T-helper 2 cell (primary cell): ENCODE measurements at regions not wholly inside any gene's neighbourhood (a gene's known extent, or its start where the extent isn't known, plus 50 kb on each side); places are given as distances from the start of the nearest gene placed in this dataset.

Experiments
- DNase-seq, 5 experiments: peaks; one replicate each; pipeline versions ENCODE4 v3.0.0 to v3.0.0-alpha.2; 2012 to 2022

DNA sequence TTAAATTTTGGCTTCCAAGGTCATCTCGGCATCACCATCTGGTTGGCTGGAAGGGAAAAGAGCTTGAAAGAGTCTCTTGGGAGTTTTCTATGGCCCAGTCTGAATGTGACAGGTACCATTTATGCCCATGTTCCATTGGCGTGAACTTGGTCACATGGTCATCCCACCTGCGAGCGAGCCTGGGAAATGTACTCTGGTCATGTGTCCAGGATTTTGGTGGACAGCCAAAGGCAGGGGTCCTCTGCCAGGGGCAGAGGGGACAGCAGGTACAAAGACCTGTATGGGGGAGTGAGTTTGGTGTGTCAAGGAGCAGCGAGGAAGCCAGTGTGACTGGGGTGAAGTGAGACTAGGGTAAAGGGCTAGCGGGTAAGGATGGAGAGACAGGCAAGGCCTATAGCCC, 112.6 kb downstream of the CDC5L start:
- no peak for DNase-seq

GRCh38 chr6:44503471-44503870, 116.0 kb downstream of the CDC5L start:
- DNase-seq, result no peak

- no peak for DNase-seq
Observed at GRCh38 chr6:44504301-44504791, 116.8 kb downstream of the CDC5L start.

DNA sequence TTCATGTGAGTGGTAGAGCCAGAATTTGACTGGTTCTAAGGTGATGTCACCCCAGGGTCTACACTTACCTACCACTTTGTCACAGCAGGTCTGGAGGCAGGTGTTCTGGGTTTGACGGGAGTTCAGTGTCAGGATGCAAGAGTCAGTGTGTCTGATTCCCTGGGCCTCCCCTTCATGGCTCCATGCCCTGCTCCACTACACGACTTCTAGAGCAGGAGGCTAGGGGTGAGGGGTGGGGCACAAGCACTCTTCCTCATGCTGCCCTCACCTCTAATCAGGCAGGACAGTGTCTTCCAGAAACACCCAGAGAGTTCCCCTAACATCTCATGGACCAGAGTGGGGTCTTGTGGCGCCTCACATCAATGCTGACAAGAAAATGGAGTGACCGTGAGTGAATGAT, 118.2 kb downstream of the CDC5L start:
- no peak for DNase-seq

DNA sequence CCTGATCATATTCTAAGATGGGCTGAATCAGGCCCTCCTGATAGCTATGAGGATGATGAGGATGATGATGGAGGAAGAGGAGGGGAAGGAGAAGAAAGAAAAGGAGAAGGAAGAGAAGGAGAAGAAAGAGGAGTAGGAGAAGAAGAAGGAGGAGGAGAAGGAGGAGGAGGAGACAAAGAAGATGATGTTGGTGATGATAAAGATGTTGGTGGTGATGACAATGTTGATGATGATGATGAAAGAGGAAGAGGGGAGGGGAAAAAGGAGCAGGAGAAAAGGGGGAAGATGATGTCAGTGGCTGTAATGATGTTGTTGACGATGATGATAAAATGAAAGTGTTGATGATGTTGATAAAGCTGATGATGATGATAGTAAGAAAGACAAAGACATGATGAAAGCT, 119.5 kb downstream of the CDC5L start:
- DNase-seq, result no peak

DNA sequence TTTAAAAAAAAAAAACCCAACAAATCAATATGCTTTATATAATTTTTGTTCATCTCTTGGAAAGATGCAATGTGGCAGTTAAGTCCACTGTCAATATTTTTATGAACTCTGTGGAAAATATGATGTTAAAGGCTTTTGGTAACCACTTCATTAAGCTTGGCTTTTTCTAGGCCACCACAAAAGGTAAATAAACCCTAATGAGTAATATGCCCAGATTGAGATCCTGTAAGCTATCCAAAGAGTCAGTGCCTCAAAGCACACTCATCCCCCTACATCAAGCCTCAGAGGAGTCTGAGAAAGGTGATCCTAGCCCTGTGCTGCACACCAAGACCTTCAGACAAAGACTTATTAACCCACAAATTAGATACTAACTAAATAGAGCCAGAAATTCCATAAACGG, 121.1 kb downstream of the CDC5L start:
- no peak for DNase-seq

DNA sequence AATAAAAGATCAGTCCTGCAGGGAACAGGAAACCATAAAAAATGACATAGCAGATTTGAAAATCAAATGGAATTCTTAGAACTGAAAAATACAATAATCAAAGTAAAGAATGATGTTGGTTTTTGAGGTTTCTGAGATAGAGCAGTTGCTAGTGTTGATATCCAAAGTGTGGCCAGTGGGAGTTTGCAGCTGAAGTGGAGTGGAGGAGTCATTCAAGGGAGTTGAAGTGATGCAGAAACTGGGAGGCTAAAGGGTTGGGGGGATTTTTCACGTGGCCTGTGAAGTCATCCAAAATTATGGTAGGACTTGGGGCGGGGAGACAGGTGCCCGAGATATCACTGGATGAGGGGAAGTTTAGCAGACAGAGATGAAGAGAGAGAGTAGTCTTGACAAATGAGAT, 123.6 kb downstream of the CDC5L start:
- no peak for DNase-seq

- no peak for DNase-seq
Observed at GRCh38 chr6:44512868-44513741, 125.6 kb downstream of the CDC5L start.

GRCh38 chr6:44514085-44514484, 126.6 kb downstream of the CDC5L start:
- DNase-seq, result no peak

DNA sequence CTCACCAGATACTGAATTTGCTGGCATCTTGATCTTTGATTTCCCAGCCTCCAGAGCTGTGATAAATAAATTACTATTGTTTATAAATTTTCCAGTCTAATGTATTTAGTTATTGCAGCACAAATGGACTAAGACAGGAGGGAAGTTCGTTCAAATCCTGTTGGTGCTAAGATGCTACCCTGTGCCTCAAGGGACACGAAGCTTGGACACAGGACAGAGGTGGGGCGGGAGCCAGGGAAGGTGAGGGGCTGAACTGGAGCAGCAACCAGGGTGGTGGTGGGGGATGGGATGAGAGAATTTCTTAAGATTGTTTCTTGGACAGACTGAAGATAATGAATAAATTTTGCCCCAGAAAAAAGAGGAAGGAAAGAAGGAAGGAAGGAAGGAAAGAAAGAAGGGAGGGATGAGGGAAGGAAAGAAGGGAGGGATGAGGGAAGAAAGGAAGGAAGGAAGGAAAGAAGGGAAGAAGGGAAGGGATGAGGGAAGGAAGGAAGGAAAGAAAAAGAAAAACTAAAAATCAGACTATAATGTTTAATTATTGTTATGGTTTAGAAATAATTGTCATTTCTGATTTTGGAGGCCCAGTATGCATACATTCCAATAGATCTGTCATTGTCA, 127.2 kb downstream of the CDC5L start:
- no peak for DNase-seq

GRCh38 chr6:44522871-44523270, 135.4 kb downstream of the CDC5L start:
- DNase-seq, result no peak

GRCh38 chr6:44524476-44525227, 137.1 kb downstream of the CDC5L start:
- peak in 1 of 5 experiments; percentile 8 for DNase-seq

DNA sequence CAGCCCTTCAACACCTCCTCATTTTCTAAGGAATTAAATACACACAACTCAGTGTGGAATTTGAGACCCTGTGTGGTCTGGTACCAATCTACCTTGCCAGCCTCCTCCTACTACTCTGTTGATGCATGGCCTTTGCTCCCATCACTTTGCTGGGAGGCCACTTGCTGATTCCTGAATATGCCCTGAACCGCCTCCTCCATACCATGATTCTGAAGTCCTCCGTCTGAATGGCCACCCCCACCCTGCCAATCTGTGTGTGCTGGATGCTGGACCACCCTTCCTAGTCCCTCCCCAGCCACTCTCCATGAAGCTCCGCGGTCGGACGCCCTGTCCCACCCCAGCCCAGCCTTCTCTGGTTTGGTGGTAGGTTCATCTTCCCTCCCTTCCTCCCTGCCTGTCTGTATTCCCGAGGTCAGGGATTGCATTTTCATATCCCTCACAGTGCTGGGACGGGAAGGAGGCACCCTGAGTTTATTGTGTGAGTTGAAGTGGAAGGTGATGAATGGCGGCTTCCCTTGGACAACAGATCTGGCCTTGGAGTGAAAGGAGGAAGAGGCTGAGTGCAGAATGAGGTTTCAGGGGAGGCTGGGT, 138.3 kb downstream of the CDC5L start:
- no peak for DNase-seq

- DNase-seq, result peak in 1 of 5 experiments; percentile 51
Observed at GRCh38 chr6:44527181-44527580, 139.7 kb downstream of the CDC5L start.

DNA sequence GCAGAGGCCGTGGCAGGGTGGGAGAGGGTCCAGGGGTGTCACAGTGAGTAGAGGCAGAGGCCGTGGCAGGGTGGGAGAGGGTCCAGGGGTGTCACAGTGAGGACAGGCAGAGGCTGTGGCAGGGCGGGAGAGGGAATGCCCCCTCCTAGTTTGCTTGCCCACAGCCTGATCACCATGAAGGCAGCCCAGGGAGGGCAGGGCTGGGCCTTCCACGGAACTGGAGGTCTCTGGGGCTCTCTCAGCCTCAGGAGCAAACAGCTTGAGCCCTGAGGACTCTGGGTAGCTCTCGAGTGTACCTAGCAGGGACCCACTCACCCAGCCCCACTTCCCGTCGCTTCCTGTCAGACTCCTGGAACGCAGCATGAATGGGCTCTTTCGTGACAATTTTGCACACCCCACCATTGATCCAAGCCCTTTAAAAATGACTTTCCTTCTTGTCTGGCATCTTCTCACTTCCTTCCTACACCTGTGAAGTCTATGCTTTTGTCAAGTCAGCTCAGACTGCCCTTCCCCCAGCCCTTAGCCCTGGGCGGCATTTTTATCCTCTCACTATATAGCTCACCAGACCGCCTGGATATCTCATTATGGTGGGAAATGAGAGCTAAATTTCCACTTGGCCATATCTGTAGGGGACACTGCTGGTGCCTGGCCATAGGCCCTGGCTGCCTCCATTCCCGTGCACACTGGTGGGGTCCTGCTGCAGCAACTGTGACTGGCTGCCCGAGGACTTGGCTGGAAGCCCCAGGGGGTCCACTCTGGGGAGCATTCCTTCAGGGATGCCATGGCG, 140.3 kb downstream of the CDC5L start:
- no peak for DNase-seq

GRCh38 chr6:44528370-44528644, 140.8 kb downstream of the CDC5L start:
- no peak for DNase-seq

DNA sequence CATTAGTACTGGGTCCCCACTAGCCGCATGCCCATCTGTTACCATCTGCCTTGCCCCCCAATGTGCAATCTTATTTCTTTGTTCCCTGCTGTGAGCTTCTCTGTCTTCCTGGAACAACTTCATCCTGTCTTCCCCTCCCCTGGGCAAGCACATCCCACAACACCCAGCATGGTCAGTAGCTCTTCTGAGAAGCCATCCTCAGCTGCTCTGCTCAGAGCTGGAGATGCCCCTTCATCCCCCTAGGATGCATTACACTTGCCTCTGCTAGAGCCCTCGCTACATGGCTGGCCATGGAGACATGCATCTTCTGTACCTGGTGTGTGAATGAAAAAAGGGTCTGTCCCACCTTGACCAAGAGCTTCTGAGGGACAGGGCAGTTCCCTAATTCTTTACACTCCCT, 141.2 kb downstream of the CDC5L start:
- DNase-seq, result no peak

GRCh38 chr6:44529146-44529905, 141.8 kb downstream of the CDC5L start:
- DNase-seq, result no peak

- no peak for DNase-seq
Observed at GRCh38 chr6:44530209-44530909, 142.9 kb downstream of the CDC5L start.

GRCh38 chr6:44530910-44531234, 143.4 kb downstream of the CDC5L start:
- no peak for DNase-seq

DNA sequence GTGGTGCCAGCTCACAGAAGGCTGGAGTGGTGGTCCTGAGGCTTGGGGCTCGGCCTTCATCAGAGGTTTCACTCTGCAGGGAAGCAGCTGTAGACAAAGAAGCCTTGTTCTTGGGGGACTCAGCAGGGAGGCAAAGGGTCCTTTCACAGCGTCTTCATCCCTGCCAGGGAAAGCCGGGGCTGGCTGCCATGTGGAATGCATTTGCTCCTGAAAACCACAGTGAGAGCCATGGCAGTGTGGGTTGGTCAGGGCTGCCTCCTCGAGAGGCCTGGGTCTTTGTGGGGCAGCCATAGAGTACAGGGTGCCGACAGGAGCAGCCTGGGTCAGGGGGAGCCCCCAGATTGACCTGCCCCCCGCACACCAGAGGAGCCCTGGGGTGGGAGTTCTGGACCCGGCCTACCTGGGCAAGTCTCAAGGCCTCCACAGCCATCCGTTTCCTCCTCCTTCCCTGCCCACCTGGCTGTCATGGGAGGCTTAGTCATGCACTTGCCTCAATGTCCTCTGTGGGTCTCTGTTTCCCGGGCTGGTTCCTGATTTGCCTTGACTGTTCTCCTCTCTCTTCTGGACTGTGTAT, 144.0 kb downstream of the CDC5L start:
- no peak for DNase-seq
